Ishikawa (cell line): ENCODE measurements at regions not wholly inside any gene's neighbourhood (a gene's known extent, or its start where the extent isn't known, plus 50 kb on each side); places are given as distances from the start of the nearest gene placed in this dataset.

ENCODE experiments used
- CEBPB ChIP-seq: IDR thresholded peaks from 2 replicates; pipeline ENCODE4 v1.6.1; 2012
- CREB1 ChIP-seq: IDR thresholded peaks from 2 replicates; pipeline ENCODE4 v1.6.1; 2012; ENCODE audit warnings: low read depth
- EGR1 ChIP-seq: IDR thresholded peaks from 2 replicates; pipeline ENCODE4 v1.6.1; 2012
- EP300 ChIP-seq: IDR thresholded peaks from 2 replicates; pipeline ENCODE4 v1.6.1; 2012; ENCODE audit warnings: borderline replicate concordance
- FOXM1 ChIP-seq: IDR thresholded peaks from 2 replicates; pipeline ENCODE4 v1.6.1; 2012; ENCODE audit warnings: low read depth, borderline replicate concordance
- MAX ChIP-seq: IDR thresholded peaks from 2 replicates; pipeline ENCODE4 v1.6.1; 2012
- NFIC ChIP-seq: IDR thresholded peaks from 2 replicates; pipeline ENCODE4 v1.6.1; 2012
- RAD21 ChIP-seq: IDR thresholded peaks from 2 replicates; pipeline ENCODE4 v1.6.1; 2012; ENCODE audit warnings: low read depth
- REST ChIP-seq: IDR thresholded peaks from 2 replicates; pipeline ENCODE4 v1.6.1; 2012; ENCODE audit warnings: low read depth, mild to moderate bottlenecking
- TAF1 ChIP-seq: IDR thresholded peaks from 2 replicates; pipeline ENCODE4 v1.6.1; 2012; ENCODE audit warnings: low read depth, mild to moderate bottlenecking
- TCF12 ChIP-seq: IDR thresholded peaks from 2 replicates; pipeline ENCODE4 v1.6.1; 2012; ENCODE audit warnings: low read depth
- TEAD4 ChIP-seq: IDR thresholded peaks from 2 replicates; pipeline ENCODE4 v1.6.1; 2012
- USF1 ChIP-seq: IDR thresholded peaks from 2 replicates; pipeline ENCODE4 v1.6.1; 2012
- YY1 ChIP-seq: IDR thresholded peaks from 2 replicates; pipeline ENCODE4 v1.6.1; 2012; ENCODE audit warnings: low read depth
- ZBTB7A ChIP-seq: IDR thresholded peaks from 2 replicates; pipeline ENCODE4 v1.6.1; 2012; ENCODE audit warnings: low read depth

- TF ChIP-seq TEAD4: no peak
- no peak for TF ChIP-seq USF1
- no peak for TF ChIP-seq CEBPB
- TF ChIP-seq ZBTB7A: no peak
- TF ChIP-seq EP300: no peak
These were observed 569.2 kb downstream of the TFAP2B start for GRCh38 chr6:51387907-51388306.

GRCh38 chr6:51394061-51394460 is 575.4 kb downstream of the TFAP2B start:
- no peak for TF ChIP-seq CREB1
- TF ChIP-seq CEBPB: no peak
- TF ChIP-seq NFIC: no peak
- no peak for TF ChIP-seq EGR1
- no peak for TF ChIP-seq ZBTB7A
- TF ChIP-seq RAD21: no peak
- no peak for TF ChIP-seq TAF1
- no peak for TF ChIP-seq YY1
- no peak for TF ChIP-seq FOXM1

- TF ChIP-seq RAD21 (no peak), NFIC (no peak), CREB1 (no peak), USF1 (no peak), TAF1 (no peak), EP300 (no peak), MAX (no peak), TCF12 (no peak), EGR1 (no peak), ZBTB7A (no peak), TEAD4 (no peak), YY1 (no peak), FOXM1 (no peak)
These were observed 577.9 kb downstream of the TFAP2B start for GRCh38 chr6:51396583-51396982.

- TF ChIP-seq ZBTB7A (no peak), TCF12 (no peak), YY1 (no peak), FOXM1 (no peak), CEBPB (no peak), CREB1 (no peak), EP300 (no peak)
These were observed 579.5 kb downstream of the TFAP2B start for GRCh38 chr6:51398064-51398705.

GRCh38 chr6:51398793-51399192 is 580.1 kb downstream of the TFAP2B start:
- TF ChIP-seq EGR1: no peak
- no peak for TF ChIP-seq EP300
- TF ChIP-seq FOXM1: no peak
- TF ChIP-seq TCF12: no peak
- no peak for TF ChIP-seq ZBTB7A
- TF ChIP-seq NFIC: no peak
- TF ChIP-seq TAF1: no peak
- no peak for TF ChIP-seq REST

- TF ChIP-seq TCF12 (no peak), YY1 (no peak), CEBPB (no peak), ZBTB7A (no peak), FOXM1 (no peak), NFIC (no peak), MAX (no peak), CREB1 (no peak), EGR1 (no peak), RAD21 (no peak), USF1 (no peak), REST (no peak), EP300 (no peak), TAF1 (no peak), TEAD4 (no peak)
These were observed 591.8 kb downstream of the TFAP2B start for GRCh38 chr6:51410453-51410852.
